ENCODE measurements at regions not wholly inside any gene's neighbourhood (a gene's known extent, or its start where the extent isn't known, plus 50 kb on each side); places are given as distances from the start of the nearest gene placed in this dataset.

GRCh38 chr9:82332018-82332773, 343.6 kb downstream of the SPATA31D1 start:
- DNase-seq: no peak

DNA sequence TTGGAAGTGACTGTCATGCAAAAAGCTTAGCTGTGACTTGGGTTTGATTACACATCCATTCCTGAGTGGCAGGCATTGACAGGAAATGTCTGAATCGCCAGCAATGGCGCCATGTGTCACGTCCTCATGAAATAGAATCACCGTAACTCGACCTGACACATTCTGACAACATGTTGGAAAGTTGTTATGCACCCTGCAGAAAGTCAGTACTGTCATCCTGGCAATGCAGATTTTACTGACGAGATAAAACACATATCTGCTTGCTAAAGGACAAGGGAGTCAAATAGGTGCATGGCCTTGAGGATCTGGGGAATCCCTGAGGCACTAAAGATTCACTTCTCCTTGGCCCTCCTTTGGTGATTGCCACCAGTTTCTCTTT, 344.2 kb downstream of the SPATA31D1 start:
- no peak for DNase-seq

- no peak for DNase-seq
Measured at GRCh38 chr9:82333671-82334070, 345.1 kb downstream of the SPATA31D1 start.

DNA sequence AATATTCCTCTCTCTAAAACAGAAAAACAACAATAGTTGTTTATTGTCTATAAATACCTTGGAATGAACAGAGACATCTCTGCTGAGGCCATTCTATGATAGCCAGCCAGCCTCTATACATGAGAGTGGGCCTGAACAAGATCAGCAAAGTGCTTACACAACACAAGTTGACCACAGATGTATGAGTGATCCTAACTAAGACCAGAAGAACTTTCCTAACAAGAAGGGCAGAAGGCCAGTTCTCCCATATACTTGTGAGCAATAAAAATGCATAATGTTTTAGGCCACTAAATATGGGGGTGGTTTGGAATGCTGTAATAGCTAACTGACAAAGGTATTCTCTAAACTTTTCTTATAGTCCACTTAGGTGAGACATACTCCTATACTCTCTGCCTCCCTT, 345.7 kb downstream of the SPATA31D1 start:
- no peak for DNase-seq

- DNase-seq: no peak
Measured at GRCh38 chr9:82337351-82337750, 348.8 kb downstream of the SPATA31D1 start.

GRCh38 chr9:82342046-82342445, 353.5 kb downstream of the SPATA31D1 start:
- DNase-seq: no peak

DNA sequence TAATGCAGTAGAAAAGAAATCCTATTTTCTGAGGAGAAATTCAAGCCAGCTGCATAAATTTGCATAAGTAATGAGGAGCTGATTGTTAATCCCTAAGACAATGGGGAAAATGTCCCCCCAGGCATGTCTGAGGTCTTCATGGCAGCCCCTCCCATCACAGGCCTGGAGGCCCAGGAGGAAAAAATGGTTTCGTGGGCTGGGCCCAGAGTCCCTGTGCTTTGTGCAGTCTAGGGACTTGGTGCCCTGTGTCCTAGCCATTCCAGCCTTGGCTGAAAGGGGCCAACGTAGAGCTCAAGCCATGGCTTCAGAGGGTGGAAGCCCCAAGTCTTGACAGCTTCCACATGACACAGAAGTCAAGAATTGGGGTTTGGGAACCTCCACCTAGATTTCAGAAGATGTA, 357.5 kb downstream of the SPATA31D1 start:
- DNase-seq: no peak

DNA sequence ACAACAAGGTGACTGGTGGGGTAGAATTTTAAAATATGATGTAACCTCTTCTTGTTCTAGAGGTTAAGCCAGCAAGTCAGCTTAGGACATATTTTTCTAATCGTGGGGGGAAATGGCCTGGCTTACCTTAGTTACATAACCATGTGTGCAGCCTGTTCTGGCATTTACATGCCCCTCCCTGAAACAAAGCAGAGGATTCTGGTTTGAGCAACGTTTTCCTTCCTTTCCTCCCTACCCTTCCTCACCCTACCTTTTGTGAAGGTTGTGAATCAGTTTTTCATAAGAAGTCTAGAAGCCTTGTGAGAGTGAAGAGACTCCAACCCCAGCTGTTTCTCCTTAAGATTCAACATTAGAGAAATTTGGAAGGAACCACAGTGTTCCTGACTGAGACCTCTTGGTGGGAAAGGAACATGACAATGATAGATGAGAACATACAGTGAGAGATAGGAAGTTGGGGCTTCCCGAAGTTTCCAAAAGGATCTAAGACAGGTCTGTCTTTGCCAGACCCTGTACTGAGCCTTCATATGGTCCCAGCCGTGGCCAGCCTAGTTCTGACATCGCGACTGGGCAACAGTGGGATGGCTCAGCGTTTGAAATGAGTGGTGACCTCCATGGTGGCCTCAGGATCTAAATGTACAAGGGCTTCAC, 365.2 kb downstream of the SPATA31D1 start:
- no peak for DNase-seq

DNA sequence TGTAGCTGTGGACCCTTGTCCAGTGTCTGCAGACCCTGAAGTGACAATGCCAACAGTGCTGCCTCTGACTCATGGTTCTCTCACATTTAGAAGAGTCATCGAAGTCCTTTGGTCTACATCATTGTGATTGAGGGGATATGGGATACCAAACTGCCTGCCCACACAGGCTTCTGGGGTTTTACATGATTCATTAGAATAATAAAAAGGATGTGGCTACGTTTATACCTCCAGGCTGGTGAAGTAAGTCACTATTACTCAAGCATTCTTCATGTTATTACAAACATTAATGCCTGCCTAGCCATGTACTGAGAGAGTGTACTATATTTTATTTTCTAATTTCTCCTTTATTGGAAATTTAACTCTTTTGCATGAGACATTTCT, 365.7 kb downstream of the SPATA31D1 start:
- no peak for DNase-seq

DNA sequence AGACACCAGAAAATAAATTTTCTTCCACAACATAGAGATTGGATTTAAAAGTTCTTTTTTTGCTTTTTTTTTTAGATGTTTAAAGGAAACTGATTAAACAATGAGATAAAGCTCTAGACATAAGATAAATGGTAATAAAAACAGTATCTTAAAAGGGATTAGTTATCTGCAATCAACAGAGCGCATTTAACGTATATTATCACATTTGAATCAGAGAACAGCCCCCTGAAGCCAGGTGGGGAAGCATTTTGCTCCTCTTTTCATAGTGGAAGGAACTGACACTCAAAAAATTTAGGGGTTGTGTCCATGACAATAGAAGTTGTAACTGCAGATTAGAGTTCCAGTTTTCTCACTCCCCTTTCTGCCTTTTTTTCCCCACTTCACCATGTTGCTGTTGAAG, 367.6 kb downstream of the SPATA31D1 start:
- DNase-seq: no peak

- DNase-seq: no peak
Measured at GRCh38 chr9:82356871-82357270, 368.3 kb downstream of the SPATA31D1 start.

GRCh38 chr9:82363198-82363597, 374.6 kb downstream of the SPATA31D1 start:
- no peak for DNase-seq

GRCh38 chr9:82363682-82364081, 375.1 kb downstream of the SPATA31D1 start:
- DNase-seq: no peak

GRCh38 chr9:82367016-82367415, 378.4 kb downstream of the SPATA31D1 start:
- DNase-seq: no peak

DNA sequence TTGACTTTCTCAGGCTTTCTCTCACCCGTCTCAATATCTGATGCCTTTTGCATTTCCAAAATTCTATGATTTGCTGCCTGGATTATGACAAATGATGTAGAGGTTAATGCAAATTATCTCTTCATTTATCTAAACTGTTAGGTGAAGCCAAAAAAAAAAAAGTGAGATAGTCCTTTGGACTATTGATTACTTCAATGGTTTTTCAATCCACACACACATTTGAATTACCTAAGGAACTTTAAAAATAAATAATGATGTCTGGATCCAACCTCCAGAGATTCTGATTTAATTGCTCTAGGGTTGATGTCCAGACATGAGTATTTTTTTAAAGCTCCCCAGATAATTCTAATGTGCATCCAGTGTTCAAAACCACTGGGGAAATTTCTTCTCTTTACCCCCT, 379.4 kb downstream of the SPATA31D1 start:
- no peak for DNase-seq

DNA sequence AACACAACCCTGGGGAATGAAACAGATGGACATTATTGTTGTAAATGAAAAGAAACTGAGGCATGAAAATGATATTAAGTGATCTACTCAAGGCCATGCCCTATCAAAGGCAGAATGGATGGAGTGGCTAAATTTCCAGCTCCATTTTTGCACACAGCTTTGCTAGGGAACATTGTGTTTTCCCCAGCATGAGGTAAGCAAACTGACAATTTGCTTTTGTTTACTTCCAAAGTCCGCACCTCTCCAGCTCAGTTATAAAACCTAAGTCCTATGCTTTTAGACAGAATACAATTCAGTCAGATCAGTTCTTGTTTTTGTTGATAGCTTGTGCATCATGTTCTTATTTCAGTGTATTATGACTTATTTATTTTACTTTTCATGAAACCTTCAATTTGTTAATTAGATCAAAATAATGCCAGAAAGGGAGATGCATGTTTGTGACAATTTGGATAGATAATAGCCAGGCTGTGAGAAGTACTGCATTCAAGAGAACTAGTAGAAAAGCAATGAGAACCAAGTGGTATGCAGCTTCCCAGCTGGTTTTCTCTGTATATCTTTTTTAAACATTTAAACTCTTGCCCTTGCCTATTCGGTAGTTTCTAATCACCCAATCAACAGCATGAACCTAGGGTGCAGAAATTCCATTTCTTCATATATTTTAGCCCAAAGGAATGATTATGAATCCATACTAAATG, 380.8 kb downstream of the SPATA31D1 start:
- no peak for DNase-seq

DNA sequence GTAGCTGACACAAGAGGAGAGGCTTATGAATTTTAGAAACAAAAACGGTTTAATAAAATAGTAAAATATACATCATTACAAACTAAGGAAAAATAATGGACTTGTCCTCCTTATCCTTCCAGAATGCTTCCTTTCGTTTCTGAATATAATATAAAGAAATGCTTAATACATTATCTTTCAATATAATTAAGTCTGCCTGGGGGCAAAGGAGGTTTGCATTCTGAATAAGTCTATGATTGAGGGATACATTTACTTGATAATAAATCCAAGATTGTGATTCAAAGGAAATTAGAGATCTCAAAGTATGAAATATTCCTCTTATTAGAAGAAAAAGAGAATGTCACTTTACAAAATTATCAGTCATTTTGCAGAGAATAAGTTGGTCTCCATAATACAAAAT, 386.5 kb downstream of the SPATA31D1 start:
- DNase-seq: no peak

DNA sequence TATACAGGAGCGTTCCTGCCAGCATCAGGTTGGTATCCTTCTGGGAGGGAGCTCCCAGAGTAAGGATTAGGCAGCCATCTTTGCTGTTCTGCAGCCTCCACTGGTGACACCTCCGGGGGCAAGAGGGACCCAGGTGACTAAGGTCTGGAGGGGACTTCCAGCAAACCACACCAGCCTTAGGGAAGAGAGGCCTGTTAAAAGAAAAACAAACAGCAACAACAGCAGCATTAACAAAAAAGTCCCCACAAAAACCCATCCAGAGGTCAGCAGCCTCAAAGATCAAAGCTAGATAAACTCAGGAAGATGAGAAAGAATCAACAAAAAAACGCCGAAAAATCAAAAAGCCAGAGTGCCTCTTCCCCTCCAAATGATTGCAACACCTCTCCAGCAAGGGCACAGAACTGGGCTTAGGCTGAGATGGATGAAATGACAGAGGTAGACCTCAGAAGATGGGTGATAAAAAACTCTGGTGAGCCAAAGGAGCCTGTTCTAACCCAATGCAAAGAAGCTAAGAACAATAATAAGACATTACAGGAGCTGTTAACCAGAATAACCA, 388.2 kb downstream of the SPATA31D1 start:
- DNase-seq: no peak

DNA sequence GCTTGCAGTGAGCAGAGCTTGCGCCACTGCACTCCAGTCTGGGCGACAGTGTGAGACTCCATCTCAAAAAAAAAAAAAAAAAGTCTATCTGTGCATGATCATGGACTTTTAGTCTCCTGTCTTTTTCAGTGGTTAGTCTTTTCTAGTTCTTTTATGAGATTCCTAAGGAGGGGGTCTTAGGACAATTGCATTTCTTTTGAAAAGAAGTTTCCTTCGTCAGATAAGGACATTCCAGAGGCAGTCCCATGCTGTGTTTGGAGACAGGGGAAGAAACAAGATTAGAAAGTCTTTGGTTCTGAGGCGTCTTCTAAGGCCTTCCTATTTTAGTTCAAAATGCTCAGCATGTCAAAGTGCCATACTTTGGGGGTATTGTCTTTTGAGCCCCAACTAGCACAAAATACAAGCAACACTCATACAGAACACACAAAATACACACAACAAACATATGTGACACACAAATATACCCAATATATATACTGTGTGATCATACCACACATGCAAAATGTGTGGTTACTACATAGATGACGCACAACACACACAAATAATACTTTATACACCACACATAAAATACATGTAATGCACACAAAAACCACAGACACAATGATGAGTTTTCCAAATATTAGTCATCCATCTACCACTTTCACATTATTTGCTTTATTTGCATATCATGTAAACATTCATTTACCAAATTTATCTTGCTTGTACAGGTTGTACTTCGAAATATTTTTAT, 394.5 kb downstream of the SPATA31D1 start:
- no peak for DNase-seq

GRCh38 chr9:82385633-82386032, 397.1 kb downstream of the SPATA31D1 start:
- DNase-seq: no peak

DNA sequence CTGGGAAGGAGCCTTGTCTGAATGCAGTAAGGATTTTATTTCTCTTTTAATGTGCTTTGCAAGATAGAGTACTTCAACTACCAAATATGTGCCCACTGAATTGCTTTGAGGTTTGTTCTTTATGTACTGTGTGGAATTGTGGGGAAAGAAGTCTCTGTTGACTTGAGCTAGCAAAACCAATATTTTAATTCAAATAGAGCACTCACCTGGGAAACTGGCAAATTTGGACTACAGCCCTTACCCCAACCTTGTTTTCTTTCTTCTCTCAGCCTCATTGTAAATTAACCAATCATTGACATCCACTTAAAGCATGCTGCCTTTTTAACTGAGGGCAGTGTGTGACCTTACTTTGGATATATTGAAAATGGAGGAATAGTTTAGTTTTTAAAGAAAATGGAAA, 409.0 kb downstream of the SPATA31D1 start:
- DNase-seq: no peak

- no peak for DNase-seq
Measured at GRCh38 chr9:82404196-82404870, 415.8 kb downstream of the SPATA31D1 start.

DNA sequence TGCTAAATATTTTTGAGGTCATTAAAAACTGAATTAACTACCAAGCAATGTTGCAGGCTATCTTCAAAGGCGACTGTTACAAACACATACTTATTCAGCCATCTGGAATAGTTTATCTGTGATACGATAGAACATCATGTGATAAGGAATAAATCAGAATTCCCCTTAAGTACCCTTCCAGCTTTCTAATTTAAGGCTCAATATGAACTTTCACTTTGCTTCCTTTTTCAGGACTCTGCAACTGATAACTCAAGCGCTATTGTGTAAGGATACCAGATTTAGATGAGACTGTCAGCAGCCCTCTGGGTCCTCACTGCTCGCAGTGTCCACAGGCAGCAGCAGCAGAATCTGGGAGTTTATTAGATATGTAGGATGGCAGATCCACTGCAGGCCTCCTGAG, 416.3 kb downstream of the SPATA31D1 start:
- no peak for DNase-seq
